GM12878 (cell line): ENCODE measurements at regions not wholly inside any gene's neighbourhood (a gene's known extent, or its start where the extent isn't known, plus 50 kb on each side); places are given as distances from the start of the nearest gene placed in this dataset.

ENCODE experiments used
- ATAC-seq: fragments of 200-7000 bp; cut with Tn5 transposase; 3 replicates; pipeline ENCODE4 v1.9.1; 2020; ENCODE audit warnings: mild to moderate bottlenecking, moderate library complexity
- BruUV-seq: library from RNA; stranded (reverse); fragments of 400-500 nt; replicated peaks from 2 replicates; lab custom pipeline; 2021; lab: Mats Ljungman, UMichigan
- CTCF ChIA-PET: fragments of 300-600 bp; sonication (Branson Sonifier 250); formaldehyde crosslinking; extraction: SDS; loops from one replicate; lab custom pipeline; 2021; ENCODE audit warnings: inconsistent platforms; lab: Yijun Ruan, JAX
- POLR2A ChIA-PET: fragments of 350-600 bp; formaldehyde crosslinking; extraction: SDS; loops from one replicate; lab custom pipeline; 2021; ENCODE audit warnings: inconsistent platforms; lab: Charles Lee
- RAD21 ChIA-PET: fragments of 300-600 bp; sonication (Branson Sonifier 250); formaldehyde crosslinking; loops from one replicate; lab custom pipeline; 2023; ENCODE audit warnings: antibody characterized with exemption; ENCODE audit not compliant: unreplicated experiment; lab: Charles Lee
- SMC1A ChIA-PET: fragments of 300-600 bp; sonication (Branson Sonifier 250); formaldehyde crosslinking; loops from one replicate; lab custom pipeline; 2023; ENCODE audit not compliant: unreplicated experiment, uncharacterized antibody; lab: Charles Lee
- DNase-seq: peaks from one replicate; pipeline ENCODE4 v3.0.0-alpha.2; 2011; ENCODE audit warnings: low read depth, low spot score
- FAIRE-seq: peaks from 3 replicates; lab custom pipeline; 2011; peaks lifted over from hg19 to GRCh38; lab: Jason Lieb, UNC
- H2AFZ ChIP-seq: 2 replicates; pipeline ENCODE4 v1.6.0; 2011; ENCODE audit warnings: low read depth, low read length, control low read depth; ENCODE audit not compliant: control insufficient read depth
- H3K27ac ChIP-seq: 2 replicates; pipeline ENCODE4 v1.5.1; 2011; ENCODE audit warnings: control low read depth; ENCODE audit not compliant: control insufficient read depth, insufficient read depth
- H3K27me3 ChIP-seq, 2 experiments: replicated peaks in 1 of 2; 2 replicates each; pipeline versions ENCODE4 v1.6.0 to v1.6.1; 2011; ENCODE audit warnings: low read length in 1 of 2; ENCODE audit not compliant: control insufficient read depth in 2 of 2, insufficient read depth in 2 of 2
- H3K36me3 ChIP-seq, 2 experiments: 2 replicates each; pipeline ENCODE4 v1.5.1; 2011; ENCODE audit warnings: low read length in 1 of 2; ENCODE audit not compliant: control insufficient read depth in 2 of 2, insufficient read depth in 2 of 2
- H3K4me1 ChIP-seq: 2 replicates; pipeline ENCODE4 v1.6.1; 2011; ENCODE audit warnings: mild to moderate bottlenecking, low read length, moderate library complexity, mixed read lengths; ENCODE audit not compliant: control insufficient read depth, insufficient read depth
- H3K4me2 ChIP-seq: 2 replicates; pipeline ENCODE4 v1.6.0; 2011; ENCODE audit warnings: control low read depth; ENCODE audit not compliant: control insufficient read depth, insufficient read depth
- H3K4me3 ChIP-seq: fragments of 200-600 bp; sonication (generic); 2 replicates; pipeline ENCODE4 v1.5.1; 2016
- H3K79me2 ChIP-seq: 2 replicates; pipeline ENCODE4 v1.6.0; 2011; ENCODE audit warnings: low read length; ENCODE audit not compliant: control insufficient read depth, insufficient read depth
- H3K9ac ChIP-seq: 2 replicates; pipeline ENCODE4 v1.8.0; 2011; ENCODE audit warnings: low read length, control low read depth, mixed read lengths; ENCODE audit not compliant: control insufficient read depth, insufficient read depth
- H3K9me3 ChIP-seq: replicated peaks from 3 replicates; pipeline ENCODE4 v1.5.1; 2011; ENCODE audit warnings: mild to moderate bottlenecking, low read length; ENCODE audit not compliant: control insufficient read depth, insufficient read depth
- H4K20me1 ChIP-seq: 2 replicates; pipeline ENCODE4 v1.6.0; 2011; ENCODE audit not compliant: control insufficient read depth, insufficient read depth
- BHLHE40 ChIP-seq, 2 experiments: fragments of 450-650 bp in 1 of 2; IDR thresholded peaks; 2 replicates each; pipeline ENCODE4 v1.6.1; 2011 to 2017; ENCODE audit warnings: low read depth in 2 of 2, borderline replicate concordance in 1 of 2, improper control_type of control experiment in 1 of 2, low read length in 1 of 2, mild to moderate bottlenecking in 1 of 2
- IKZF2 ChIP-seq, 2 experiments: fragments of 450-650 bp; IDR thresholded peaks; 2 replicates each; pipeline ENCODE4 v1.6.1; 2017; ENCODE audit warnings: mild to moderate bottlenecking in 2 of 2, moderate library complexity in 2 of 2
- KDM1A ChIP-seq: fragments of 200-600 bp; sonication (generic); IDR thresholded peaks from 2 replicates; pipeline ENCODE4 v1.6.1; 2016; ENCODE audit warnings: borderline replicate concordance
- LARP7 ChIP-seq: fragments of 450-650 bp; IDR thresholded peaks from 2 replicates; pipeline ENCODE4 v1.6.1; 2017; ENCODE audit warnings: mild to moderate bottlenecking
- SMAD1 ChIP-seq: fragments of 450-650 bp; IDR thresholded peaks from 2 replicates; pipeline ENCODE4 v1.6.1; 2018; ENCODE audit warnings: mild to moderate bottlenecking, low read depth; ENCODE audit not compliant: partially characterized antibody
- SRF ChIP-seq, 2 experiments: IDR thresholded peaks; 2 replicates each; pipeline ENCODE4 v1.6.1; 2011; ENCODE audit warnings: low read depth in 2 of 2, low read length in 2 of 2, mild to moderate bottlenecking in 1 of 2, moderate library complexity in 1 of 2
- STAT3 ChIP-seq: IDR thresholded peaks from 2 replicates; pipeline ENCODE4 v1.6.1; 2011; ENCODE audit warnings: low read depth, low read length, improper control_type of control experiment
- ZNF24 ChIP-seq: fragments of 450-650 bp; IDR thresholded peaks from 2 replicates; pipeline ENCODE4 v1.6.1; 2017; ENCODE audit warnings: antibody characterized with exemption, mild to moderate bottlenecking
- WGBS: methylation state at CpG from one replicate; pipeline ENCODE4 v1.1.6; 2016; ENCODE audit warnings: low lambda C conversion rate; ENCODE audit not compliant: insufficient replicate concordance, insufficient coverage; ENCODE audit errors: missing lambda C conversion rate; 5-methylcytosine and 5-hydroxymethylcytosine counted together
- in situ Hi-C: fragments of 300-500 bp; cut with MboI; formaldehyde crosslinking; loops from 9 replicates; pipeline ENCODE4 v1.14.3; 2018; ENCODE audit warnings: mixed read lengths
- intact Hi-C: fragments of 100-400 bp; cut with micrococcal nuclease; formaldehyde crosslinking; loops from one replicate; pipeline ENCODE4 v1.14.2; 2022; ENCODE audit not compliant: unreplicated experiment
- TF ChIP-seq, protein P1 (sequence below): IDR thresholded peaks from 2 replicates; pipeline ENCODE4 v1.6.1; 2011; ENCODE audit warnings: borderline replicate concordance, low read depth, mild to moderate bottlenecking, moderate library complexity, mixed read lengths, low read length; ENCODE audit not compliant: insufficient read depth; ENCODE audit errors: extremely low read length
- TF ChIP-seq, protein P2 (sequence below), 3 experiments: IDR thresholded peaks in 2 of 3; conservative IDR thresholded peaks in 1 of 3; 2 replicates each; pipeline ENCODE4 v1.5.1; 2011; ENCODE audit warnings: low read depth in 3 of 3, low read length in 3 of 3, mild to moderate bottlenecking in 3 of 3, control low read depth in 2 of 3, moderate library complexity in 2 of 3, inconsistent platforms in 1 of 3, mixed read lengths in 1 of 3; ENCODE audit not compliant: control insufficient read depth in 2 of 3, insufficient read depth in 1 of 3; ENCODE audit errors: extremely low read depth in 1 of 3
- TF ChIP-seq, protein P3 (sequence below): fragments of 450-650 bp; IDR thresholded peaks from 2 replicates; pipeline ENCODE4 v1.6.1; 2017; ENCODE audit warnings: borderline replicate concordance

DNA sequence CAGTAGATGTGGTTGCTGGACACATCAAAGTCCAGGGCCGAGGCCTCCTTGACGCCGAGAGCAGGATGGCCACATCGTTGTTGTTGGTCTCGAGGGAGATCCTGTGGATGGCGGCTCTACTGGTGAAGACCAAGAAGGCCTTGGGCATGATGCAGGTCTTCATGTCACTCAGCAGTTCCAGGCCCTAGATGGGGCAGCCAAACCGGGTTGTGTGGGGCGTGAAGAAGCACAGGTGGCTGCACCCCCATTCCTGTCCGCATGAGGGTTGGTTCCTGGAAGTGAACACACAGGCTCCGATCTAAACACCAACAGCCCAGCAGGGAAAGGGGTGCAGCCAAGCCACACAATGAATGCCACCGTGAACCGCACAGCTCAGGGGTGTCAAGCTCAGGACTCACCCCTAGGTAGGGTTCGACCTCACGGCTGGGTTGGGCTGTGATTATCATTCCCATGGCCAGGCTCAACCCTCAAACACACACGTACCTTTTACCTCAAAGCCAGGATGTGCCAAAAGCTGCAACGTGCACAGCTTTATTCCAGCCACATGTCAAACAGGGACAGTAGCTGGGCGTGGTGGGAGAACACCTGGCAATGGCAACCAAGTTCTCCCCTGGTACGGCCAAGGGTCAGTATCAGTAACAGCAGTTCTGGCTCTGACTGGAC lies 132.3 kb downstream of the CRYBB2 start:
- Histone ChIP-seq H2AFZ (no peak overlapping the region), H3K36me3 (peaks cover 12 to 22% of the 10 kb centered on the region in 2 experiments; a peak in 3 of 4 replicates), H3K27ac (no peak overlapping the region), H3K4me2 (no peak overlapping the region), H3K9ac (no peak overlapping the region)
- ATAC-seq (no peak), DNase-seq (no peak)
- intact Hi-C loops: no loop called here
- 96% methylated on average over 18 of the region's 18 CpGs for WGBS
- CTCF ChIA-PET: no interaction called here
- RAD21 ChIA-PET: interaction anchor here (1.4 kb wide), 1 partner anchor 96 kb away, joined by 5 read pairs; no protein-coding TSS in a partner anchor
- SMC1A ChIA-PET: no interaction called here
- TF ChIP-seq, protein P1, sequence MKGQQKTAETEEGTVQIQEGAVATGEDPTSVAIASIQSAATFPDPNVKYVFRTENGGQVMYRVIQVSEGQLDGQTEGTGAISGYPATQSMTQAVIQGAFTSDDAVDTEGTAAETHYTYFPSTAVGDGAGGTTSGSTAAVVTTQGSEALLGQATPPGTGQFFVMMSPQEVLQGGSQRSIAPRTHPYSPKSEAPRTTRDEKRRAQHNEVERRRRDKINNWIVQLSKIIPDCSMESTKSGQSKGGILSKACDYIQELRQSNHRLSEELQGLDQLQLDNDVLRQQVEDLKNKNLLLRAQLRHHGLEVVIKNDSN: no peak
- TF ChIP-seq, protein P2, sequence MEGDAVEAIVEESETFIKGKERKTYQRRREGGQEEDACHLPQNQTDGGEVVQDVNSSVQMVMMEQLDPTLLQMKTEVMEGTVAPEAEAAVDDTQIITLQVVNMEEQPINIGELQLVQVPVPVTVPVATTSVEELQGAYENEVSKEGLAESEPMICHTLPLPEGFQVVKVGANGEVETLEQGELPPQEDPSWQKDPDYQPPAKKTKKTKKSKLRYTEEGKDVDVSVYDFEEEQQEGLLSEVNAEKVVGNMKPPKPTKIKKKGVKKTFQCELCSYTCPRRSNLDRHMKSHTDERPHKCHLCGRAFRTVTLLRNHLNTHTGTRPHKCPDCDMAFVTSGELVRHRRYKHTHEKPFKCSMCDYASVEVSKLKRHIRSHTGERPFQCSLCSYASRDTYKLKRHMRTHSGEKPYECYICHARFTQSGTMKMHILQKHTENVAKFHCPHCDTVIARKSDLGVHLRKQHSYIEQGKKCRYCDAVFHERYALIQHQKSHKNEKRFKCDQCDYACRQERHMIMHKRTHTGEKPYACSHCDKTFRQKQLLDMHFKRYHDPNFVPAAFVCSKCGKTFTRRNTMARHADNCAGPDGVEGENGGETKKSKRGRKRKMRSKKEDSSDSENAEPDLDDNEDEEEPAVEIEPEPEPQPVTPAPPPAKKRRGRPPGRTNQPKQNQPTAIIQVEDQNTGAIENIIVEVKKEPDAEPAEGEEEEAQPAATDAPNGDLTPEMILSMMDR (IDR thresholded peaks at IDR 0.05 in 2 of 3, conservative IDR thresholded peaks at IDR 0.05 in 1 of 3; ENCODE audit: control insufficient read depth in 2 of 3, extremely low read depth in 1 of 3, insufficient read depth in 1 of 3, low read depth in 3 of 3, low read length in 3 of 3): no peak
- TF ChIP-seq BHLHE40 (IDR thresholded peaks at IDR 0.05; ENCODE audit: borderline replicate concordance in 1 of 2, low read depth in 2 of 2, low read length in 1 of 2) (no peak), KDM1A (no peak), LARP7 (no peak), IKZF2 (IDR thresholded peaks at IDR 0.05) (no peak), ZNF24 (no peak), SMAD1 (no peak), SRF (IDR thresholded peaks at IDR 0.05; ENCODE audit: low read depth in 2 of 2, low read length in 2 of 2) (no peak), STAT3 (no peak)
- TF ChIP-seq, protein P3, sequence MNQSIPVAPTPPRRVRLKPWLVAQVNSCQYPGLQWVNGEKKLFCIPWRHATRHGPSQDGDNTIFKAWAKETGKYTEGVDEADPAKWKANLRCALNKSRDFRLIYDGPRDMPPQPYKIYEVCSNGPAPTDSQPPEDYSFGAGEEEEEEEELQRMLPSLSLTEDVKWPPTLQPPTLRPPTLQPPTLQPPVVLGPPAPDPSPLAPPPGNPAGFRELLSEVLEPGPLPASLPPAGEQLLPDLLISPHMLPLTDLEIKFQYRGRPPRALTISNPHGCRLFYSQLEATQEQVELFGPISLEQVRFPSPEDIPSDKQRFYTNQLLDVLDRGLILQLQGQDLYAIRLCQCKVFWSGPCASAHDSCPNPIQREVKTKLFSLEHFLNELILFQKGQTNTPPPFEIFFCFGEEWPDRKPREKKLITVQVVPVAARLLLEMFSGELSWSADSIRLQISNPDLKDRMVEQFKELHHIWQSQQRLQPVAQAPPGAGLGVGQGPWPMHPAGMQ: no peak
- TF ChIP-seq, all 136 proteins: peak for 0
- no TSS peak for BruUV-seq
- FAIRE-seq: no peak
- Histone ChIP-seq H3K79me2 (no peaks in the 10 kb centered on the region), H3K27me3 (no peaks in the 10 kb centered on the region), H3K9me3 (no peaks in the 10 kb centered on the region), H3K4me1 (no peaks in the 10 kb centered on the region), H3K4me3 (no peak overlapping the region), H4K20me1 (no peaks in the 10 kb centered on the region)
- in situ Hi-C loops: no loop called here
- POLR2A ChIA-PET: no interaction called here
